ENCODE measurements at regions not wholly inside any gene's neighbourhood (a gene's known extent, or its start where the extent isn't known, plus 50 kb on each side); places are given as distances from the start of the nearest gene placed in this dataset.

- TF ChIP-seq POLR2A (IDR thresholded peaks at IDR 0.05) (no peak), CTCF (IDR thresholded peaks at IDR 0.05 in 4 of 5, conservative IDR thresholded peaks at IDR 0.05 in 1 of 5) (no peak)
- no peaks in the 10 kb centered on the region for H3K4me1 ChIP-seq
- H3K4me3 ChIP-seq = no peak overlapping the region
- no peak for DNase-seq
- H3K27ac ChIP-seq = no peak overlapping the region
- no peak for ATAC-seq
- intact Hi-C loops (cut with DNase I; ENCODE audit: low total_unique reads) (no loop called here), in situ Hi-C loops (cut with MboI; ENCODE audit: low sequenced_read_pairs in 4 of 4) (no loop called here)
- no peaks in the 10 kb centered on the region for H3K36me3 ChIP-seq
- no peaks in the 10 kb centered on the region for H3K27me3 ChIP-seq
- H3K9me3 ChIP-seq = no peaks in the 10 kb centered on the region
These were observed 52.5 kb upstream of the RESF1 start for GRCh38 chr12:31906557-31907301.

- Histone ChIP-seq H3K27me3 (no peaks in the 10 kb centered on the region), H3K9me3 (no peaks in the 10 kb centered on the region), H3K4me1 (peaks cover 0 to under 1% of the 10 kb centered on the region in 2 donors), H3K27ac (no peak overlapping the region), H3K36me3 (no peaks in the 10 kb centered on the region), H3K4me3 (no peak overlapping the region)
- DNase-seq = no peak
- ATAC-seq = no peak
- intact Hi-C loops (cut with DNase I; ENCODE audit: low total_unique reads) = no loop called here
- no peak for TF ChIP-seq CTCF (IDR thresholded peaks at IDR 0.05 in 4 of 5, conservative IDR thresholded peaks at IDR 0.05 in 1 of 5)
- TF ChIP-seq POLR2A (IDR thresholded peaks at IDR 0.05) = no peak
- in situ Hi-C loops (cut with MboI; ENCODE audit: low sequenced_read_pairs in 4 of 4) = no loop called here
These were observed 56.2 kb upstream of the RESF1 start for GRCh38 chr12:31903025-31903424.

GRCh38 chr12:31900271-31900670, 58.9 kb upstream of the RESF1 start:
- H3K9me3 ChIP-seq = no peaks in the 10 kb centered on the region
- in situ Hi-C loops (cut with MboI; ENCODE audit: low sequenced_read_pairs in 4 of 4) = no loop called here
- H3K4me3 ChIP-seq = no peak overlapping the region
- H3K36me3 ChIP-seq = no peaks in the 10 kb centered on the region
- ATAC-seq = no peak
- peaks cover 0 to 7% of the 10 kb centered on the region in 2 donors for H3K4me1 ChIP-seq
- no peaks in the 10 kb centered on the region for H3K27me3 ChIP-seq
- TF ChIP-seq POLR2A (IDR thresholded peaks at IDR 0.05) = no peak
- TF ChIP-seq CTCF (IDR thresholded peaks at IDR 0.05 in 4 of 5, conservative IDR thresholded peaks at IDR 0.05 in 1 of 5) = no peak
- no peak overlapping the region for H3K27ac ChIP-seq
- DNase-seq = no peak
- intact Hi-C loops (cut with DNase I; ENCODE audit: low total_unique reads) = no loop called here

- TF ChIP-seq POLR2A (IDR thresholded peaks at IDR 0.05) (no peak), CTCF (IDR thresholded peaks at IDR 0.05 in 4 of 5, conservative IDR thresholded peaks at IDR 0.05 in 1 of 5) (no peak)
- DNase-seq = no peak
- H3K4me1 ChIP-seq = peaks cover 0 to 7% of the 10 kb centered on the region in 2 donors
- ATAC-seq = no peak
- H3K36me3 ChIP-seq = no peaks in the 10 kb centered on the region
- in situ Hi-C loops (cut with MboI; ENCODE audit: low sequenced_read_pairs in 4 of 4) (no loop called here), intact Hi-C loops (cut with DNase I; ENCODE audit: low total_unique reads) (no loop called here)
- H3K9me3 ChIP-seq = no peaks in the 10 kb centered on the region
- no peak overlapping the region for H3K27ac ChIP-seq
- H3K27me3 ChIP-seq = no peaks in the 10 kb centered on the region
- H3K4me3 ChIP-seq = no peak overlapping the region
These were observed 60.1 kb upstream of the RESF1 start for GRCh38 chr12:31899109-31899508.
